ENCODE measurements at regions not wholly inside any gene's neighbourhood (a gene's known extent, or its start where the extent isn't known, plus 50 kb on each side); places are given as distances from the start of the nearest gene placed in this dataset.

GRCh38 chr1:4599521-4599920 lies 54.9 kb upstream of the AJAP1 start:
- DNase-seq, result no peak

GRCh38 chr1:4599951-4600481 lies 54.4 kb upstream of the AJAP1 start:
- no peak for DNase-seq

GRCh38 chr1:4600615-4601460 lies 53.6 kb upstream of the AJAP1 start:
- no peak for DNase-seq

- no peak for DNase-seq
Observed at GRCh38 chr1:4601941-4602340, 52.5 kb upstream of the AJAP1 start.

- no peak for DNase-seq
Observed at GRCh38 chr1:4602462-4603294, 51.7 kb upstream of the AJAP1 start.

DNA sequence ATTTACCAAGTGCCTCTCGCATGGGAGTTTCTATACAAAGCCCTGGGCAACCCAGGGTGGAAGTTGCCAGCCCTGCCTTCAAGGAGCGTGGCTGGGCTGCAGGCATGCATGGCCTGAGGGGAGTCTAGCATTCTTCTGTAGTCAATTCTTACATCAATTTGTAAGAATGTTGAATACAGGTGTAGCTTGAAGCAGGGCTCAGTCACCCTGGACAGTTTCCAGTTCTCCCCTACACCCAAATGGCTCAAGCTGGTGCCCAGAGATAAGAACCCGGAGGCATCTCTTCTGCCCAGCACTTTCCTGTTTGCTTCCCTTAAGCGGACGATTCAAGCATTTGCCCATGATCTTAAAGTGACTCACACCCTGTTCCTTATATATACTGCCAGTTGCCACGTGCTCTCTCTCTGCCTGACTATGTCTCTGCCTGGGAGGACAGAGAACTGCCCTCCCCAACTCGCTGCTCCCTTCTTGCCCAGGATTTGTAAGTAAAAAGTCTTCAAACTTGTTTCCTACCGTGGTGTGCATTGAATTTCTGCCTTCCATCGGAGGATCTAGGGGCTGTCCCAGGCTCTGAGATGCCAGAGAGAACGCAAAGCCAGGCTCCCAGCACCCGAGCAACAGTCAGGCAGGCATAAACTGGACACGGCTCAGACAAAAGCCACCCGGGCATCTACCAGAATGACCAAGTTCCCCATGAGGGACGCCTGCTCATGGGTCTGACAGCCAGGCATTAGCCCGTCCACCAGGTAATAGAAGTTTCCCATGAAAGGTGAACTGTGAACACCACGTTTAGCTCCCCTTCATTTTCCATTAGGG lies 50.9 kb upstream of the AJAP1 start:
- no peak for DNase-seq

Measured in activated naive CD4-positive, alpha-beta T cell treated with Interleukin-2 at 50 U/mL for 16 hours (primary cell).